Mesothelial cell of epicardium (in vitro differentiated cells): ENCODE measurements at regions not wholly inside any gene's neighbourhood (a gene's known extent, or its start where the extent isn't known, plus 50 kb on each side); places are given as distances from the start of the nearest gene placed in this dataset.

Experiments
- DNase-seq, 2 experiments: peaks; one replicate each; pipeline ENCODE4 v3.0.0; 2021; ENCODE audit warnings: low spot score in 2 of 2; ENCODE audit not compliant: unreplicated experiment in 2 of 2
- H3K27ac Mint-ChIP-seq: 2 replicates; pipeline ENCODE4 v1.8.0; 2021; ENCODE audit warnings: mixed read lengths
- H3K27me3 Mint-ChIP-seq: 2 replicates; pipeline ENCODE4 v1.8.0; 2021; ENCODE audit warnings: low read depth, mixed read lengths
- H3K36me3 Mint-ChIP-seq: 2 replicates; pipeline ENCODE4 v1.8.0; 2021; ENCODE audit warnings: mixed read lengths
- H3K4me1 Mint-ChIP-seq: 2 replicates; pipeline ENCODE4 v1.8.0; 2021; ENCODE audit warnings: mixed read lengths
- H3K4me3 Mint-ChIP-seq: 2 replicates; pipeline ENCODE4 v1.8.0; 2021; ENCODE audit warnings: mild to moderate bottlenecking, moderate library complexity, mixed read lengths
- H3K9me3 Mint-ChIP-seq: 2 replicates; pipeline ENCODE4 v1.8.0; 2021; ENCODE audit warnings: mixed read lengths
- CTCF ChIP-seq: fragments of 200-600 bp; sonication (generic); IDR thresholded peaks from one replicate; pipeline ENCODE4 v1.5.0; 2021; ENCODE audit warnings: antibody characterized with exemption; ENCODE audit not compliant: unreplicated experiment

GRCh38 chr3:81164806-81165205 lies 596.6 kb downstream of the GBE1 start:
- no peak for TF ChIP-seq CTCF
- Mint-ChIP-seq H3K9me3 (no peaks in the 10 kb centered on the region), H3K4me1 (no peaks in the 10 kb centered on the region), H3K36me3 (no peaks in the 10 kb centered on the region), H3K27me3 (no peaks in the 10 kb centered on the region), H3K27ac (no peak overlapping the region), H3K4me3 (no peak overlapping the region)
- no peak for DNase-seq

- H3K4me3 Mint-ChIP-seq: no peak overlapping the region
- no peak overlapping the region for H3K27ac Mint-ChIP-seq
- peaks cover 4% of the 10 kb centered on the region for H3K9me3 Mint-ChIP-seq
- DNase-seq: no peak
- no peaks in the 10 kb centered on the region for H3K4me1 Mint-ChIP-seq
- no peaks in the 10 kb centered on the region for H3K36me3 Mint-ChIP-seq
- H3K27me3 Mint-ChIP-seq: no peaks in the 10 kb centered on the region
- TF ChIP-seq CTCF: no peak
Observed at GRCh38 chr3:81161851-81162250, 599.6 kb downstream of the GBE1 start.

DNA sequence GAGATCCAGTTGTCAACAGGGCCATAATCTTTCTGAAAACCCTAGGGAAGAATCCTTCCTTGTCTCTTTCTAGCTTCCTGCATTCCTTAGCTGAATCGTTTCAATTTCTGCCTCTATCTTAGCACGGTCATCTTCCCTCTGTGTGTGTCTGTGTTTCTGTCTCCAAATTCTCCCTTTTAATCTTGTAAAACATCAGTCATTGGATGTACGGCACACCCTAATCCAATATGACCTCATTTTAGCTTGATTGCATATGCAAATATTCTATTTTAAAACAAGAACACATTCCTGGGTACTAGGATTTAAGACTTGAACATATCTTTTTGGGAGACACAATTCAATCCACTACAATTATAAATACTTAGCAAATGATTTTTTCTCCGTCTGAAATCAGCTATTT lies 600.3 kb downstream of the GBE1 start:
- DNase-seq: no peak
- Mint-ChIP-seq H3K4me3 (no peak overlapping the region), H3K27me3 (no peaks in the 10 kb centered on the region), H3K9me3 (peaks cover 6% of the 10 kb centered on the region), H3K4me1 (no peaks in the 10 kb centered on the region), H3K27ac (no peak overlapping the region), H3K36me3 (no peaks in the 10 kb centered on the region)
- no peak for TF ChIP-seq CTCF

DNA sequence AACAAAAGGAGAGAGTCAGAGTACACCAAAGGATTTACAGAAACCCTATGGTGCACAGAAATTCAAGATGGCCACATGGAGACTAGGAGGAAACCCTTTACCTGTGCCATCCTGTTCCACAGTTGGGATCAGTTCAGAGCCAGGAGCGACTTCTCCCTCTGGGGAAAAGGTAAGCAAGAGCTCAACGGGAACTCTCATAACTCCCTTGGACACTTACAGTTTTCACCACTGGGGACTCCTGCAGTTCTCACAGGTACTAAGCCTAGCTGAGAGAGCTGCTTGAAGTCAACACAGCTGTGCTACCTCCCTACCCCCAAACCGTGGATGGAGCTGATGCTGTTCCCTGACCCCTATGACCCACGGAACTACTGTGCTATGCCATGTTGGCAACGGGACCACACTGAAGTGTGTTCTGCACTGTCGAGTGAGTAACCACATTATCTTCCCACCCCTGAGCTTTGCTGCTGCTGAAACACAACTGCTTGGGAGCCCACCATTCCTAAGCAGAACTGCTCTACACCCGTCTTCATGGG lies 606.8 kb downstream of the GBE1 start:
- H3K4me1 Mint-ChIP-seq: no peaks in the 10 kb centered on the region
- H3K4me3 Mint-ChIP-seq: no peak overlapping the region
- no peaks in the 10 kb centered on the region for H3K27me3 Mint-ChIP-seq
- no peak for DNase-seq
- H3K36me3 Mint-ChIP-seq: no peaks in the 10 kb centered on the region
- no peak for TF ChIP-seq CTCF
- peaks cover 6% of the 10 kb centered on the region for H3K9me3 Mint-ChIP-seq
- no peak overlapping the region for H3K27ac Mint-ChIP-seq

GRCh38 chr3:81152156-81152555 lies 609.3 kb downstream of the GBE1 start:
- H3K27ac Mint-ChIP-seq: no peak overlapping the region
- H3K4me3 Mint-ChIP-seq: no peak overlapping the region
- H3K36me3 Mint-ChIP-seq: no peaks in the 10 kb centered on the region
- no peak for DNase-seq
- H3K9me3 Mint-ChIP-seq: peaks cover 3% of the 10 kb centered on the region
- no peak for TF ChIP-seq CTCF
- no peaks in the 10 kb centered on the region for H3K27me3 Mint-ChIP-seq
- H3K4me1 Mint-ChIP-seq: no peaks in the 10 kb centered on the region

DNA sequence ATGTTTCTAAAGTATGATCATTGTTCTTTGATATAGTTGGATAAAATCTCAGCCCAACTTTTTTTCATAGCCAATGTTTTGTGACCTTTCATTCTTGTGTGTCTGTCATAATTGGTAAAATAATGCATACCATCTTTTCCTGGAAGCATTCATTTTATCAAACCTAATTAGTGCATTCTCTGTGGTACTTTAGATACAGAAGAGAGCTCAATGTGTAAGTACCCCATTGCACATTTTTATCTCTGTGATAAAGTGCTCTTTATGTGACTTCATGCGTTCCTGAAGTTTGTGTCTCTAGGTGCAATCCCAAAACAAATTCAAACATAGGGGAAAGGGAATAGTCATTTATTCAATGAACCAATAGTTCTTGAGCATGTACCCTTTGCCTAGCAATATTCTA lies 628.5 kb downstream of the GBE1 start:
- no peak overlapping the region for H3K27ac Mint-ChIP-seq
- no peak for TF ChIP-seq CTCF

More for the DNA sequence above, 628.5 kb downstream of the GBE1 start:
- Mint-ChIP-seq H3K36me3 (no peaks in the 10 kb centered on the region), H3K4me1 (no peaks in the 10 kb centered on the region), H3K27me3 (no peaks in the 10 kb centered on the region), H3K9me3 (no peaks in the 10 kb centered on the region), H3K4me3 (no peak overlapping the region)
- DNase-seq: no peak
